ENCODE measurements at regions not wholly inside any gene's neighbourhood (a gene's known extent, or its start where the extent isn't known, plus 50 kb on each side); places are given as distances from the start of the nearest gene placed in this dataset.

DNA sequence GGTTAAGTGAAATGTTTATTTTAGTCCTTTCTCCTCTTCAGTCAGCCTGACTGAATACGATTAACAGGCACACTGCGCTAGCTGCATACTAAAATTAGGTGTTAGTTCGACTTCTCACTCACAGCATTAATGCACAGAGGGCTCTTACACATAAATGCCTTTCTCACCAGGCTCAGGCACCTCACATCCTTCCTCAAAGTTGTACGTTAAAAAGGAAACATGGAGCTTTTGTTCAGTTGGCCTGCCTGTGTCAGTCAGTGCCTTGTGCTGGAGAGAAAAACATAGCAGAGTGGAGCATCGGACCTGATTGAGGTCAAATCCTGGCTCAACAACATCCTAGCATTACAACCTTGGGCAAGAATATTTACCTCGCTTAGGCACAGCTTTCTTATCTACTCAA is 236.0 kb upstream of the ZNF462 start:
- Histone ChIP-seq H3K4ac (ENCODE audit: low read depth, low read length) (no peak overlapping the region), H2AK5ac (ENCODE audit: insufficient read length, low read length) (no peak overlapping the region), H3K9me3 (ENCODE audit: control insufficient read depth, low read depth, low read length) (no peaks in the 10 kb centered on the region), H2BK5ac (ENCODE audit: insufficient read length, low read length) (no peak overlapping the region), H4K20me1 (ENCODE audit: control insufficient read depth, insufficient read depth, insufficient read length) (no peaks in the 10 kb centered on the region), H3K79me2 (ENCODE audit: insufficient read depth, low read length) (no peaks in the 10 kb centered on the region), H2BK120ac (ENCODE audit: low read depth, low read length, poor library complexity, severe bottlenecking) (no peak overlapping the region), H3K27me3 (ENCODE audit: insufficient read depth, low read length) (no peaks in the 10 kb centered on the region), H3K56ac (ENCODE audit: insufficient read length, low read depth, low read length) (no peak overlapping the region), H3K9ac (ENCODE audit: extremely low read depth, insufficient read length, low read length) (no peak overlapping the region), H2BK20ac (ENCODE audit: low read depth, low read length, poor library complexity, severe bottlenecking) (no peak overlapping the region), H3T11ph (ENCODE audit: low read length) (no peak overlapping the region), H3K23me2 (ENCODE audit: insufficient read length, low read depth, low read length, poor library complexity, severe bottlenecking) (no peaks in the 10 kb centered on the region), H3K14ac (ENCODE audit: insufficient read depth, low read length) (no peak overlapping the region), H2BK15ac (ENCODE audit: low read depth, low read length) (no peak overlapping the region), H3K23ac (ENCODE audit: insufficient read length, low read depth, low read length) (no peak overlapping the region), H2BK12ac (ENCODE audit: insufficient read length, low read depth, low read length) (no peak overlapping the region), H3K4me1 (ENCODE audit: insufficient read depth, low read length) (peaks cover 3% of the 10 kb centered on the region; the same call in 1 of the 2 replicates), H3K18ac (ENCODE audit: insufficient read length, low read depth, low read length) (no peak overlapping the region), H2AFZ (ENCODE audit: low read length) (no peak overlapping the region), H3K4me2 (ENCODE audit: insufficient read depth, insufficient read length, low read length) (no peak overlapping the region), H4K5ac (ENCODE audit: insufficient read length, low read depth, low read length) (no peak overlapping the region), H3K79me1 (ENCODE audit: insufficient read depth, low read depth, low read length, poor library complexity, severe bottlenecking) (no peaks in the 10 kb centered on the region), H3K27ac (ENCODE audit: insufficient read length, low read depth, low read length) (no peak overlapping the region), H4K8ac (replicated peaks; ENCODE audit: insufficient read length, low read depth, low read length) (no peak overlapping the region), H4K91ac (ENCODE audit: insufficient read length, low read depth, low read length) (no peak overlapping the region)
- H3K27me3 Mint-ChIP-seq (ENCODE audit: low read depth), result no peaks in the 10 kb centered on the region; the same call in none of the 2 replicates
- H3K4me1 Mint-ChIP-seq, result peaks cover 5 to 6% of the 10 kb centered on the region in 2 experiments
- H3K27ac Mint-ChIP-seq, result no peak overlapping the region
- H3K4me3 Mint-ChIP-seq, result no peak overlapping the region
- TF ChIP-seq, protein P1, sequence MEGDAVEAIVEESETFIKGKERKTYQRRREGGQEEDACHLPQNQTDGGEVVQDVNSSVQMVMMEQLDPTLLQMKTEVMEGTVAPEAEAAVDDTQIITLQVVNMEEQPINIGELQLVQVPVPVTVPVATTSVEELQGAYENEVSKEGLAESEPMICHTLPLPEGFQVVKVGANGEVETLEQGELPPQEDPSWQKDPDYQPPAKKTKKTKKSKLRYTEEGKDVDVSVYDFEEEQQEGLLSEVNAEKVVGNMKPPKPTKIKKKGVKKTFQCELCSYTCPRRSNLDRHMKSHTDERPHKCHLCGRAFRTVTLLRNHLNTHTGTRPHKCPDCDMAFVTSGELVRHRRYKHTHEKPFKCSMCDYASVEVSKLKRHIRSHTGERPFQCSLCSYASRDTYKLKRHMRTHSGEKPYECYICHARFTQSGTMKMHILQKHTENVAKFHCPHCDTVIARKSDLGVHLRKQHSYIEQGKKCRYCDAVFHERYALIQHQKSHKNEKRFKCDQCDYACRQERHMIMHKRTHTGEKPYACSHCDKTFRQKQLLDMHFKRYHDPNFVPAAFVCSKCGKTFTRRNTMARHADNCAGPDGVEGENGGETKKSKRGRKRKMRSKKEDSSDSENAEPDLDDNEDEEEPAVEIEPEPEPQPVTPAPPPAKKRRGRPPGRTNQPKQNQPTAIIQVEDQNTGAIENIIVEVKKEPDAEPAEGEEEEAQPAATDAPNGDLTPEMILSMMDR (conservative IDR thresholded peaks at IDR 0.05), result no peak
- H3K9me3 Mint-ChIP-seq, result no peaks in the 10 kb centered on the region; a peak in 1 of 5 replicates
- WGBS (ENCODE audit: extremely low coverage, insufficient read length, low lambda C conversion rate), result no CpG with 5 or more reads among the region's 6 CpGs
- no peaks in the 10 kb centered on the region; a peak in 2 of 7 replicates for H3K36me3 Mint-ChIP-seq (ENCODE audit: insufficient read depth in 1 of 3, low read depth in 3 of 3)
- DNase-seq, result no peak

All from H9 (cell line).